ENCODE measurements at regions not wholly inside any gene's neighbourhood (a gene's known extent, or its start where the extent isn't known, plus 50 kb on each side); places are given as distances from the start of the nearest gene placed in this dataset.

- no peaks in the 10 kb centered on the region for H3K79me2 ChIP-seq (ENCODE audit: control insufficient read depth, insufficient read depth, low read length)
- H3K4me3 ChIP-seq: no peak overlapping the region
- H3K4me2 ChIP-seq (ENCODE audit: control insufficient read depth, insufficient read depth): no peak overlapping the region
- ATAC-seq (no peak), FAIRE-seq (no peak), DNase-seq (ENCODE audit: low read depth, low spot score) (no peak)
- H3K27ac ChIP-seq (ENCODE audit: control insufficient read depth, insufficient read depth): no peak overlapping the region
- no TSS peak for BruUV-seq (replicated peaks)
- H2AFZ ChIP-seq (ENCODE audit: control insufficient read depth, low read depth, low read length): no peak overlapping the region
- intact Hi-C loops (cut with micrococcal nuclease; ENCODE audit: unreplicated experiment): no loop called here
- ChIA-PET CTCF (interaction anchor here (1.0 kb wide), 1 partner anchor 124 kb away, joined by 3 read pairs; no protein-coding TSS in a partner anchor), RAD21 (ENCODE audit: unreplicated experiment) (no interaction called here), SMC1A (ENCODE audit: uncharacterized antibody, unreplicated experiment) (no interaction called here), POLR2A (interaction anchor here (0.6 kb wide), 1 partner anchor 279 kb away, joined by 3 read pairs; no protein-coding TSS in a partner anchor)
- no peaks in the 10 kb centered on the region for H4K20me1 ChIP-seq (ENCODE audit: control insufficient read depth, insufficient read depth)
- in situ Hi-C loops (cut with MboI): no loop called here
- H3K27me3 ChIP-seq (replicated peaks in 1 of 2; ENCODE audit: control insufficient read depth in 2 of 2, insufficient read depth in 2 of 2, low read length in 1 of 2): no peaks in the 10 kb centered on the region
- H3K4me1 ChIP-seq (ENCODE audit: control insufficient read depth, insufficient read depth, low read length): peaks cover 31% of the 10 kb centered on the region
- H3K36me3 ChIP-seq (ENCODE audit: control insufficient read depth in 2 of 2, insufficient read depth in 2 of 2, low read length in 1 of 2): no peaks in the 10 kb centered on the region
- H3K9me3 ChIP-seq (replicated peaks; ENCODE audit: control insufficient read depth, insufficient read depth, low read length): no peaks in the 10 kb centered on the region; the same call in 2 of the 3 replicates
- WGBS (ENCODE audit: insufficient coverage, insufficient replicate concordance, low lambda C conversion rate, missing lambda C conversion rate): 79% methylated on average over 15 of the region's 15 CpGs
- no peak overlapping the region for H3K9ac ChIP-seq (ENCODE audit: control insufficient read depth, insufficient read depth, low read length)
- TF ChIP-seq STAT1 (conservative IDR thresholded peaks at IDR 0.05) (no peak), ZNF217 (IDR thresholded peaks at IDR 0.05) (no peak)
Measured at GRCh38 chr9:89746385-89747116, 141.7 kb downstream of the GADD45G start.

DNA sequence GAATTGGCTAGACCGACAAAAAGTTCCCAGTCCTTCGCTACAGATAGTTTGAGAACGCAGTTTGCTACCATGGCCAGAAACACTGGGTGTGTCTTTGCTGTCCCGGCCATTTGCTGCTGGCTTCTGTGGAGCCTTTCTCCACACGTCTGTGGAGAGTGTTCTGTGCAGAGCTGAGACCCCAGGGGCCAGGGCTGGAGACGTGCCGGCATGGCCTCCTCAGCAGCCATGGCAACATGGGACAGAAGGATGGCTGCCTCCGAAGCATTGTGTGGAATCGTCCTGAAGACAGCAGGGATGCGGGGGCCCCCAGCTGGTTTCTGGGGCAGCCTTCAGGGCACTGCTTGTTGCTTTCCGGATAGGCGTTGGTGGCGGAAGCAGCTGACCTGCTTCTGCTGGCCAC is 142.8 kb downstream of the GADD45G start:
- H3K27me3 ChIP-seq (replicated peaks in 1 of 2; ENCODE audit: control insufficient read depth in 2 of 2, insufficient read depth in 2 of 2, low read length in 1 of 2): no peaks in the 10 kb centered on the region
- no peaks in the 10 kb centered on the region for H3K36me3 ChIP-seq (ENCODE audit: control insufficient read depth in 2 of 2, insufficient read depth in 2 of 2, low read length in 1 of 2)
- no peak for FAIRE-seq
- ATAC-seq: no peak
- H3K9me3 ChIP-seq (replicated peaks; ENCODE audit: control insufficient read depth, insufficient read depth, low read length): no peaks in the 10 kb centered on the region; the same call in 2 of the 3 replicates
- DNase-seq (ENCODE audit: low read depth, low spot score): no peak
- ChIA-PET SMC1A (ENCODE audit: uncharacterized antibody, unreplicated experiment) (no interaction called here), POLR2A (no interaction called here), RAD21 (ENCODE audit: unreplicated experiment) (no interaction called here), CTCF (interaction anchor here (1.0 kb wide), 1 partner anchor 123 kb away, joined by 3 read pairs; no protein-coding TSS in a partner anchor)
- no peaks in the 10 kb centered on the region for H4K20me1 ChIP-seq (ENCODE audit: control insufficient read depth, insufficient read depth)
- H3K4me2 ChIP-seq (ENCODE audit: control insufficient read depth, insufficient read depth): no peak overlapping the region
- H3K79me2 ChIP-seq (ENCODE audit: control insufficient read depth, insufficient read depth, low read length): no peaks in the 10 kb centered on the region
- WGBS (ENCODE audit: insufficient coverage, insufficient replicate concordance, low lambda C conversion rate, missing lambda C conversion rate): 81% methylated on average over 13 of the region's 13 CpGs
- H2AFZ ChIP-seq (ENCODE audit: control insufficient read depth, low read depth, low read length): no peak overlapping the region
- H3K4me3 ChIP-seq: no peak overlapping the region
- H3K27ac ChIP-seq (ENCODE audit: control insufficient read depth, insufficient read depth): no peak overlapping the region
- no TSS peak for BruUV-seq (replicated peaks)
- H3K9ac ChIP-seq (ENCODE audit: control insufficient read depth, insufficient read depth, low read length): no peak overlapping the region
- TF ChIP-seq JUNB (IDR thresholded peaks at IDR 0.05): no peak
- no peak for TF ChIP-seq MEF2A (IDR thresholded peaks at IDR 0.05; ENCODE audit: insufficient read depth, low read depth, low read length)
- TF ChIP-seq ZNF274 (IDR thresholded peaks at IDR 0.05; ENCODE audit: insufficient read depth, insufficient read length): no peak
- TF ChIP-seq JUND (IDR thresholded peaks at IDR 0.05; ENCODE audit: low read depth, low read length): no peak
- TF ChIP-seq, protein P1, sequence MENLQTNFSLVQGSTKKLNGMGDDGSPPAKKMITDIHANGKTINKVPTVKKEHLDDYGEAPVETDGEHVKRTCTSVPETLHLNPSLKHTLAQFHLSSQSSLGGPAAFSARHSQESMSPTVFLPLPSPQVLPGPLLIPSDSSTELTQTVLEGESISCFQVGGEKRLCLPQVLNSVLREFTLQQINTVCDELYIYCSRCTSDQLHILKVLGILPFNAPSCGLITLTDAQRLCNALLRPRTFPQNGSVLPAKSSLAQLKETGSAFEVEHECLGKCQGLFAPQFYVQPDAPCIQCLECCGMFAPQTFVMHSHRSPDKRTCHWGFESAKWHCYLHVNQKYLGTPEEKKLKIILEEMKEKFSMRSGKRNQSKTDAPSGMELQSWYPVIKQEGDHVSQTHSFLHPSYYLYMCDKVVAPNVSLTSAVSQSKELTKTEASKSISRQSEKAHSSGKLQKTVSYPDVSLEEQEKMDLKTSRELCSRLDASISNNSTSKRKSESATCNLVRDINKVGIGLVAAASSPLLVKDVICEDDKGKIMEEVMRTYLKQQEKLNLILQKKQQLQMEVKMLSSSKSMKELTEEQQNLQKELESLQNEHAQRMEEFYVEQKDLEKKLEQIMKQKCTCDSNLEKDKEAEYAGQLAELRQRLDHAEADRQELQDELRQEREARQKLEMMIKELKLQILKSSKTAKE (IDR thresholded peaks at IDR 0.05; ENCODE audit: low read depth, poor library complexity, severe bottlenecking): no peak
- TF ChIP-seq SREBF2 (IDR thresholded peaks at IDR 0.05; ENCODE audit: low read length): no peak
- TF ChIP-seq ZNF622 (IDR thresholded peaks at IDR 0.05): no peak
- no peak for TF ChIP-seq TCF3 (IDR thresholded peaks at IDR 0.05; ENCODE audit: borderline replicate concordance, insufficient read depth, low read depth, low read length)
- TF ChIP-seq, protein P2, sequence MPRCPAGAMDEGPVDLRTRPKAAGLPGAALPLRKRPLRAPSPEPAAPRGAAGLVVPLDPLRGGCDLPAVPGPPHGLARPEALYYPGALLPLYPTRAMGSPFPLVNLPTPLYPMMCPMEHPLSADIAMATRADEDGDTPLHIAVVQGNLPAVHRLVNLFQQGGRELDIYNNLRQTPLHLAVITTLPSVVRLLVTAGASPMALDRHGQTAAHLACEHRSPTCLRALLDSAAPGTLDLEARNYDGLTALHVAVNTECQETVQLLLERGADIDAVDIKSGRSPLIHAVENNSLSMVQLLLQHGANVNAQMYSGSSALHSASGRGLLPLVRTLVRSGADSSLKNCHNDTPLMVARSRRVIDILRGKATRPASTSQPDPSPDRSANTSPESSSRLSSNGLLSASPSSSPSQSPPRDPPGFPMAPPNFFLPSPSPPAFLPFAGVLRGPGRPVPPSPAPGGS (IDR thresholded peaks at IDR 0.05; ENCODE audit: borderline replicate concordance, insufficient read depth, low read depth, low read length, poor library complexity, severe bottlenecking): no peak
- no peak for TF ChIP-seq PAX5 (IDR thresholded peaks at IDR 0.05; ENCODE audit: borderline replicate concordance, low read depth, low read length)
- H3K4me1 ChIP-seq (ENCODE audit: control insufficient read depth, insufficient read depth, low read length): peaks cover 28% of the 10 kb centered on the region
- intact Hi-C loops (cut with micrococcal nuclease; ENCODE audit: unreplicated experiment): no loop called here
- in situ Hi-C loops (cut with MboI): no loop called here
